H1 (cell line): ENCODE measurements at regions not wholly inside any gene's neighbourhood (a gene's known extent, or its start where the extent isn't known, plus 50 kb on each side); places are given as distances from the start of the nearest gene placed in this dataset.

Experiments used
- CTCF ChIA-PET: fragments of 300-600 bp; sonication (Branson Sonifier 250); formaldehyde crosslinking; loops from one replicate; lab custom pipeline; 2021; ENCODE audit not compliant: partially characterized antibody; lab: Charles Lee
- POLR2A ChIA-PET: fragments of 300-600 bp; sonication (Branson Sonifier 250); formaldehyde crosslinking; loops from one replicate; lab custom pipeline; 2021; ENCODE audit warnings: inconsistent platforms; ENCODE audit not compliant: partially characterized antibody; lab: Charles Lee
- DNase-seq, 2 experiments: peaks; one replicate each; pipeline versions ENCODE4 v3.0.0 to v3.0.0-alpha.2; 2010 to 2022; ENCODE audit warnings: low spot score in 2 of 2, low read depth in 1 of 2, mixed read lengths in 1 of 2
- FAIRE-seq: peaks from 2 replicates; lab custom pipeline; 2011; peaks lifted over from hg19 to GRCh38; lab: Jason Lieb, UNC
- H2AFZ ChIP-seq: 2 replicates; pipeline ENCODE4 v1.8.1; 2012; ENCODE audit warnings: low read length, inconsistent platforms
- H2AK5ac ChIP-seq: 2 replicates; pipeline ENCODE4 v1.6.1; 2013; ENCODE audit warnings: low read depth, low read length
- H2BK120ac ChIP-seq: replicated peaks from 2 replicates; pipeline ENCODE3; 2013; ENCODE audit warnings: low read depth, low read length, inconsistent platforms
- H2BK12ac ChIP-seq: 2 replicates; pipeline ENCODE4 v1.6.1; 2013; ENCODE audit warnings: low read depth, low read length
- H2BK15ac ChIP-seq: 2 replicates; pipeline ENCODE4 v1.6.1; 2013; ENCODE audit warnings: low read length
- H2BK20ac ChIP-seq: 2 replicates; pipeline ENCODE4 v1.6.1; 2013; ENCODE audit warnings: low read length
- H2BK5ac ChIP-seq: 2 replicates; pipeline ENCODE4 v1.6.1; 2013; ENCODE audit warnings: low read depth, low read length
- H3K14ac ChIP-seq: 2 replicates; pipeline ENCODE4 v1.6.1; 2013; ENCODE audit warnings: inconsistent platforms; ENCODE audit not compliant: insufficient read length
- H3K18ac ChIP-seq: 2 replicates; pipeline ENCODE4 v1.6.1; 2013; ENCODE audit warnings: low read length; ENCODE audit errors: extremely low read depth
- H3K23ac ChIP-seq: 2 replicates; pipeline ENCODE4 v1.6.1; 2013; ENCODE audit warnings: inconsistent platforms; ENCODE audit not compliant: insufficient read length
- H3K23me2 ChIP-seq: 2 replicates; pipeline ENCODE4 v1.6.1; 2013; ENCODE audit warnings: low read depth, low read length
- H3K27ac ChIP-seq: 2 replicates; pipeline ENCODE4 v1.6.1; 2011; ENCODE audit warnings: low read depth, low read length, inconsistent platforms
- H3K27me3 ChIP-seq, 4 experiments: replicated peaks in 1 of 4; 1 replicate in 1 of 4; 2 replicates in 3 of 4; pipeline versions ENCODE4 v1.6.1 to v1.8.1; 2011 to 2013; ENCODE audit warnings: low read length in 3 of 4, mild to moderate bottlenecking in 3 of 4, inconsistent platforms in 2 of 4, mixed read lengths in 2 of 4, moderate library complexity in 1 of 4; ENCODE audit not compliant: control insufficient read depth in 3 of 4, insufficient read depth in 3 of 4; ENCODE audit errors: extremely low read depth in 1 of 4
- H3K36me3 ChIP-seq, 4 experiments: 2 replicates each; pipeline versions ENCODE4 v1.6.1 to v1.8.1; 2011 to 2013; ENCODE audit warnings: mild to moderate bottlenecking in 4 of 4, low read length in 3 of 4, moderate library complexity in 2 of 4, control low read depth in 1 of 4, inconsistent platforms in 1 of 4; ENCODE audit not compliant: insufficient read depth in 4 of 4, control insufficient read depth in 2 of 4
- H3K4ac ChIP-seq: replicated peaks from 2 replicates; pipeline ENCODE3; 2013; ENCODE audit warnings: low read length, low read depth, mixed read lengths, inconsistent platforms; ENCODE audit not compliant: insufficient read length
- H3K4me1 ChIP-seq, 4 experiments: replicated peaks in 1 of 4; 1 replicate in 1 of 4; 2 replicates in 3 of 4; pipeline versions ENCODE4 v1.6.1 to v1.8.1; 2011 to 2013; ENCODE audit warnings: low read length in 3 of 4, inconsistent platforms in 2 of 4, mixed read lengths in 1 of 4; ENCODE audit not compliant: insufficient read depth in 4 of 4, control insufficient read depth in 3 of 4
- H3K4me2 ChIP-seq, 2 experiments: 2 replicates each; pipeline versions ENCODE4 v1.6.1 to v1.8.1; 2011 to 2013; ENCODE audit warnings: low read depth in 2 of 2, low read length in 2 of 2, control low read depth in 1 of 2, inconsistent platforms in 1 of 2, mild to moderate bottlenecking in 1 of 2; ENCODE audit not compliant: insufficient read depth in 1 of 2
- H3K4me3 ChIP-seq, 4 experiments: fragments of 200-600, 300-600 bp in 1 of 4; sonication (generic), shearing (Covaris generic), sonication (Bioruptor Twin) in 1 of 4; 2 replicates each; pipeline versions ENCODE4 v1.5.1 to v1.8.1; 2011 to 2016; ENCODE audit warnings: low read length in 4 of 4, low read depth in 3 of 4, control low read depth in 2 of 4, inconsistent platforms in 2 of 4, mild to moderate bottlenecking in 2 of 4, mixed read lengths in 1 of 4, moderate library complexity in 1 of 4; ENCODE audit not compliant: insufficient read depth in 2 of 4; ENCODE audit errors: extremely low read depth in 1 of 4
- H3K56ac ChIP-seq: replicated peaks from 2 replicates; pipeline ENCODE3; 2013; ENCODE audit warnings: low read depth, mild to moderate bottlenecking, mixed read lengths, low read length, inconsistent platforms; ENCODE audit not compliant: insufficient read length
- H3K79me1 ChIP-seq: 2 replicates; pipeline ENCODE4 v1.6.1; 2013; ENCODE audit warnings: low read depth, low read length, control low read depth
- H3K79me2 ChIP-seq, 2 experiments: 2 replicates each; pipeline versions ENCODE4 v1.6.1 to v1.8.1; 2012 to 2013; ENCODE audit warnings: low read length in 2 of 2, mild to moderate bottlenecking in 2 of 2, inconsistent platforms in 1 of 2; ENCODE audit not compliant: insufficient read depth in 2 of 2, control insufficient read depth in 1 of 2
- H3K9ac ChIP-seq, 4 experiments: replicated peaks in 1 of 4; 1 replicate in 1 of 4; 2 replicates in 3 of 4; pipeline versions ENCODE4 v1.6.1 to v1.8.1; 2011 to 2013; ENCODE audit warnings: low read depth in 3 of 4, low read length in 3 of 4, control low read depth in 2 of 4, mild to moderate bottlenecking in 2 of 4, moderate library complexity in 2 of 4, inconsistent platforms in 1 of 4; ENCODE audit errors: extremely low read depth in 1 of 4
- H3K9me3 ChIP-seq, 2 experiments: 2 replicates each; pipeline versions ENCODE4 v1.6.1 to v1.8.1; 2012 to 2013; ENCODE audit warnings: mild to moderate bottlenecking in 2 of 2, moderate library complexity in 2 of 2, control low read depth in 1 of 2, inconsistent platforms in 1 of 2, low read depth in 1 of 2, low read length in 1 of 2, mixed read lengths in 1 of 2; ENCODE audit not compliant: insufficient read depth in 2 of 2
- H4K20me1 ChIP-seq, 2 experiments: replicated peaks in 1 of 2; 2 replicates each; pipeline versions ENCODE3 to v1.8.1; 2011 to 2013; ENCODE audit warnings: inconsistent platforms in 2 of 2, low read length in 2 of 2, mild to moderate bottlenecking in 1 of 2; ENCODE audit not compliant: insufficient read depth in 2 of 2, control insufficient read depth in 1 of 2
- H4K5ac ChIP-seq: 2 replicates; pipeline ENCODE4 v1.6.1; 2013; ENCODE audit warnings: low read length, low read depth, mixed read lengths, inconsistent platforms; ENCODE audit not compliant: insufficient read length
- H4K8ac ChIP-seq: 2 replicates; pipeline ENCODE4 v1.8.0; 2013; ENCODE audit warnings: mild to moderate bottlenecking, moderate library complexity, low read length, inconsistent platforms; ENCODE audit not compliant: insufficient read depth; ENCODE audit errors: extremely low read depth
- H4K91ac ChIP-seq: replicated peaks from 2 replicates; pipeline ENCODE3; 2013; ENCODE audit warnings: low read length, mixed read lengths, inconsistent platforms; ENCODE audit not compliant: insufficient read length
- WGBS, 2 experiments: shearing (Covaris generic) in 1 of 2; methylation state at CpG; one replicate each; pipeline versions ENCODE4 v1.1.6 to v1.1.7; 2013 to 2015; ENCODE audit warnings: low lambda C conversion rate in 2 of 2, mixed read lengths in 2 of 2, inconsistent platforms in 1 of 2, low coverage in 1 of 2, missing lambda C conversion rate in 1 of 2; ENCODE audit not compliant: insufficient replicate concordance in 2 of 2, insufficient coverage in 1 of 2, insufficient read length in 1 of 2; ENCODE audit errors: extremely low coverage in 1 of 2, missing lambda C conversion rate in 1 of 2; 5-methylcytosine and 5-hydroxymethylcytosine counted together

DNA sequence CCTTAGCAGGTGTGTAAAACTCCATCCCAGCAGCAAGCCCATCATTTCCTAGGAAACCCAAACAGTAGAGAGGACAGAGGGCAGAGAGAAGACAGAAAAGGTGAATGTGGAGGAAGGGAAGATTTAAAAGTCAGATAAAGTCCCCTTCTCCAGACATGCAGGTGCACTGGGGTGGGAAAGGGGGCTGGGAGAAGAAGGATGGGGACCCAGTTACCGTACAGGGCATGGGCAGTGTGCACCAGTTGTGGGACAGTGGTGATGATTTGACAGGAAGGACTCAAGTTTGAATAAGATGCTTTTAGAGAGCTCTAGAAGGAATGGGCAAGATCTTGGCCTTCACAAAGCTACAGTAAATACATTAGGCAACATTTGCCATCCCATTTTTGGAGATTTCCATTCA, 110.7 kb upstream of the PLXNA4 start:
- Histone ChIP-seq H2AFZ (no peak overlapping the region), H3K14ac (no peak overlapping the region), H3K4ac (no peak overlapping the region), H3K9ac (no peak overlapping the region), H2BK5ac (peak overlapping the region; percentile 28; the same call in 1 of the 2 replicates), H2BK12ac (no peak overlapping the region), H3K23ac (no peak overlapping the region), H4K8ac (no peak overlapping the region; the same call in 1 of the 2 replicates), H3K18ac (no peak overlapping the region), H3K4me3 (no peak overlapping the region), H2BK20ac (no peak overlapping the region), H2AK5ac (peak overlapping the region; percentile 3; the same call in 1 of the 2 replicates), H3K9me3 (no peaks in the 10 kb centered on the region), H3K4me1 (peaks cover 3 to 19% (median 10%) of the 10 kb centered on the region in 4 experiments; a peak in 5 of 7 replicates), H3K56ac (no peak overlapping the region), H4K20me1 (no peaks in the 10 kb centered on the region), H3K27me3 (no peaks in the 10 kb centered on the region), H3K23me2 (no peaks in the 10 kb centered on the region; the same call in 1 of the 2 replicates), H3K79me2 (no peaks in the 10 kb centered on the region), H3K36me3 (no peaks in the 10 kb centered on the region), H4K91ac (peak overlapping the region; percentile 62), H3K27ac (no peak overlapping the region), H3K79me1 (no peaks in the 10 kb centered on the region), H4K5ac (no peak overlapping the region), H2BK120ac (peak overlapping the region; percentile 80), H3K4me2 (peak overlapping the region in 1 of 2 experiments; percentile 48; a peak in 1 of 4 replicates), H2BK15ac (0 out of 2 replicates have a peak overlapping the region, but pooled peaks have one; percentile 32)
- 85% methylated on average over 1 of the region's 1 CpG; no CpG with 5 or more reads in 1 of the 2 experiments for WGBS, 2 experiments
- FAIRE-seq (no peak), DNase-seq (no peak)
- ChIA-PET CTCF (interaction anchor here (1.0 kb wide), 1 partner anchor 109 kb away, joined by 3 read pairs; no protein-coding TSS in a partner anchor), POLR2A (no interaction called here)
